DMS79 treated with DMSO at 0.1 percent for 48 hours (cell line): ENCODE measurements at regions not wholly inside any gene's neighbourhood (a gene's known extent, or its start where the extent isn't known, plus 50 kb on each side); places are given as distances from the start of the nearest gene placed in this dataset.

Experiments
- DNase-seq: peaks from one replicate; lab custom pipeline; 2025; lab: John Stamatoyannopoulos, UW

GRCh38 chr12:98146487-98146886 lies 368.9 kb upstream of the TMPO start:
- no peak for DNase-seq

- DNase-seq = no peak
Observed at GRCh38 chr12:98149270-98149669, 366.1 kb upstream of the TMPO start.

GRCh38 chr12:98149691-98150210 lies 365.6 kb upstream of the TMPO start:
- no peak for DNase-seq

GRCh38 chr12:98151105-98151590 lies 364.2 kb upstream of the TMPO start:
- DNase-seq = peak; percentile 83

GRCh38 chr12:98151984-98152383 lies 363.4 kb upstream of the TMPO start:
- no peak for DNase-seq

- DNase-seq = peak; percentile 78
Observed at GRCh38 chr12:98154850-98155249, 360.5 kb upstream of the TMPO start.

GRCh38 chr12:98156697-98157096 lies 358.7 kb upstream of the TMPO start:
- DNase-seq = no peak

- no peak for DNase-seq
Observed at GRCh38 chr12:98162906-98163678, 352.3 kb upstream of the TMPO start.

- no peak for DNase-seq
Observed at GRCh38 chr12:98172304-98172703, 343.1 kb upstream of the TMPO start.

- DNase-seq = no peak
Observed at GRCh38 chr12:98172801-98173200, 342.6 kb upstream of the TMPO start.

GRCh38 chr12:98173773-98174427 lies 341.5 kb upstream of the TMPO start:
- no peak for DNase-seq

- no peak for DNase-seq
Observed at GRCh38 chr12:98174428-98174809, 341.0 kb upstream of the TMPO start.

GRCh38 chr12:98178126-98178525 lies 337.3 kb upstream of the TMPO start:
- no peak for DNase-seq

GRCh38 chr12:98179151-98179550 lies 336.2 kb upstream of the TMPO start:
- no peak for DNase-seq

- no peak for DNase-seq
Observed at GRCh38 chr12:98180603-98181002, 334.8 kb upstream of the TMPO start.

GRCh38 chr12:98182821-98183220 lies 332.6 kb upstream of the TMPO start:
- DNase-seq = no peak

- DNase-seq = no peak
Observed at GRCh38 chr12:98185606-98186005, 329.8 kb upstream of the TMPO start.

- DNase-seq = no peak
Observed at GRCh38 chr12:98188650-98189077, 326.7 kb upstream of the TMPO start.

GRCh38 chr12:98194591-98194990 lies 320.8 kb upstream of the TMPO start:
- DNase-seq = no peak

- no peak for DNase-seq
Observed at GRCh38 chr12:98198261-98198982, 317.0 kb upstream of the TMPO start.

- DNase-seq = no peak
Observed at GRCh38 chr12:98208816-98209215, 306.6 kb upstream of the TMPO start.

GRCh38 chr12:98211909-98212695 lies 303.3 kb upstream of the TMPO start:
- DNase-seq = no peak
